ENCODE measurements at regions not wholly inside any gene's neighbourhood (a gene's known extent, or its start where the extent isn't known, plus 50 kb on each side); places are given as distances from the start of the nearest gene placed in this dataset.

DNA sequence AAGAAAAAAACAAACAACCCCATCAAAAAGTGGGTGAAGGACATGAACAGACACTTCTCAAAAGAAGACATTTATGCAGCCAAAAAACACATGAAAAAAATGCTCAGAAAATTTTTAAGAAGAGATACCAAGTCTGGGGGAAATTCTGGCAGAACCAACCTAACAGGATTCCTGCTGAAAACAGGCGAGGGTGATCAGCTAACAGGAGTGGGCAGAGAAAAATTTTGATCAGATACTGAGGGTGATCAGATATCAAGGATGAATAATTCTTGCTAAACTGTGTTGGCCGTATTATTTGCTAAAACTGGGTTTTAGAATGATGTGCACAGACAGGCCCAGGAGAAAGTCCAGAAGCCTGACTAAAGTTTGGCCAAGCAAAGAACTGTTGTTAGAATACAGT is 557.3 kb downstream of the CD109 start:
- Histone ChIP-seq H3K4me3 (replicated peaks in 1 of 3; ENCODE audit: insufficient read depth in 1 of 3, low read depth in 2 of 3, low read length in 3 of 3) (no peak overlapping the region), H3K9me3 (ENCODE audit: low read length) (no peaks in the 10 kb centered on the region), H4K20me1 (ENCODE audit: insufficient read depth, low read length) (no peaks in the 10 kb centered on the region), H3K36me3 (replicated peaks in 1 of 2; ENCODE audit: control insufficient read depth in 1 of 2, insufficient read depth in 2 of 2, low read length in 2 of 2) (no peaks in the 10 kb centered on the region), H3K79me2 (ENCODE audit: insufficient read depth, low read length) (no peaks in the 10 kb centered on the region), H3K4me2 (ENCODE audit: low read depth, low read length) (no peak overlapping the region), H3K9ac (ENCODE audit: insufficient read depth, low read depth, low read length) (no peak overlapping the region), H3K27ac (ENCODE audit: extremely low read length, insufficient read depth, low read length) (no peak overlapping the region), H3K27me3 (ENCODE audit: control insufficient read depth in 1 of 2, insufficient read depth in 2 of 2, low read length in 2 of 2) (no peaks in the 10 kb centered on the region), H3K4me1 (ENCODE audit: insufficient read depth, low read length) (peaks cover 19% of the 10 kb centered on the region), H2AFZ (ENCODE audit: low read length) (no peak overlapping the region)
- POLR2A ChIA-PET: no interaction called here
- TF ChIP-seq SMARCE1 (IDR thresholded peaks at IDR 0.05; ENCODE audit: borderline replicate concordance) (no peak), NCOR1 (IDR thresholded peaks at IDR 0.05; ENCODE audit: borderline replicate concordance, low read length) (no peak), ZNF367 (CRISPR knock-in tag; IDR thresholded peaks at IDR 0.05; ENCODE audit: borderline replicate concordance) (no peak), ZNF460 (CRISPR knock-in tag; IDR thresholded peaks at IDR 0.05; ENCODE audit: borderline replicate concordance) (no peak), ZNF24 (IDR thresholded peaks at IDR 0.05) (no peak), ZNF629 (CRISPR knock-in tag; conservative IDR thresholded peaks at IDR 0.05) (no peak)
- CTCF ChIA-PET (ENCODE audit: low intra/inter-chr PET ratio, low total read pairs): no interaction called here
- ATAC-seq (no peak), FAIRE-seq (no peak), DNase-seq (ENCODE audit: low spot score) (no peak)
- BruUV-seq (replicated peaks): no TSS peak
- in situ Hi-C loops (cut with HindIII; ENCODE audit: extremely low pct_ligation_motif_present, low pct_unique_long_range_greater_than_20kb): no loop called here
- intact Hi-C loops (cut with micrococcal nuclease; ENCODE audit: unreplicated experiment): no loop called here
- WGBS (ENCODE audit: low lambda C conversion rate): 0% methylated on average over 1 of the region's 2 CpGs

DNA sequence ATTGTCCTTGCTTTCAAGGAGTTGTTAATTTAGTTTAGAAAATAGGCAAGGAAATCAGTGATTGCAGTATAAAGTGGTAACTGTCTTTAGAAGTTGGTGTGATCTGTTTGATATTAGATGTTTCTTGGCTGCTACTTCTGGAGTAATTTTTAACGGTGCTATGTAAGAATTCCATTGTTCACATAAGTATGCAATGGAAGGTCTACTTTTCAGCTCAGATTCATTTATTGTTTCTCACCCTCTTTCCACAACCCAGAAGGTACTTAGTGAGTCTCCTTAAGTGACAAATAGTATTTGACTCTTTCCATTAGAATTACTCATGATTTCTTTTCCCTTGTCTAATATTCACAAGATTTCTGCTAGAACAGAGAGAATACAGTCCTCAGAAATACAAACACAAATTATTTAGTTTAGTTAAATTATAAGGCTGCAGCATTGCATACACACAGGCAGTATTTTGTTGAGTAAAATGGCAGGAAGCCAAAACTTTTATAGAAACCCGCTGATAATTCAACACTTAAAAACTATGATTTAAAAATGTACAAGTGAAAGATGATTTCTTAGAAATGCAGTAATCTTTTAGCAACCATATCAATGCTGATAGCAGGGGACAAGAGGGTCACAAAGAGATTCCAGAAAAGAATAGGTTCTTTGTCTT is 554.3 kb downstream of the CD109 start:
- no TSS peak for BruUV-seq (replicated peaks)
- POLR2A ChIA-PET: no interaction called here

More for the DNA sequence above, 554.3 kb downstream of the CD109 start:
- no peak for FAIRE-seq
- CTCF ChIA-PET (ENCODE audit: low intra/inter-chr PET ratio, low total read pairs): no interaction called here
- TF ChIP-seq ZBTB1 (CRISPR knock-in tag; IDR thresholded peaks at IDR 0.05; ENCODE audit: borderline replicate concordance): no peak
- TF ChIP-seq, protein P1, sequence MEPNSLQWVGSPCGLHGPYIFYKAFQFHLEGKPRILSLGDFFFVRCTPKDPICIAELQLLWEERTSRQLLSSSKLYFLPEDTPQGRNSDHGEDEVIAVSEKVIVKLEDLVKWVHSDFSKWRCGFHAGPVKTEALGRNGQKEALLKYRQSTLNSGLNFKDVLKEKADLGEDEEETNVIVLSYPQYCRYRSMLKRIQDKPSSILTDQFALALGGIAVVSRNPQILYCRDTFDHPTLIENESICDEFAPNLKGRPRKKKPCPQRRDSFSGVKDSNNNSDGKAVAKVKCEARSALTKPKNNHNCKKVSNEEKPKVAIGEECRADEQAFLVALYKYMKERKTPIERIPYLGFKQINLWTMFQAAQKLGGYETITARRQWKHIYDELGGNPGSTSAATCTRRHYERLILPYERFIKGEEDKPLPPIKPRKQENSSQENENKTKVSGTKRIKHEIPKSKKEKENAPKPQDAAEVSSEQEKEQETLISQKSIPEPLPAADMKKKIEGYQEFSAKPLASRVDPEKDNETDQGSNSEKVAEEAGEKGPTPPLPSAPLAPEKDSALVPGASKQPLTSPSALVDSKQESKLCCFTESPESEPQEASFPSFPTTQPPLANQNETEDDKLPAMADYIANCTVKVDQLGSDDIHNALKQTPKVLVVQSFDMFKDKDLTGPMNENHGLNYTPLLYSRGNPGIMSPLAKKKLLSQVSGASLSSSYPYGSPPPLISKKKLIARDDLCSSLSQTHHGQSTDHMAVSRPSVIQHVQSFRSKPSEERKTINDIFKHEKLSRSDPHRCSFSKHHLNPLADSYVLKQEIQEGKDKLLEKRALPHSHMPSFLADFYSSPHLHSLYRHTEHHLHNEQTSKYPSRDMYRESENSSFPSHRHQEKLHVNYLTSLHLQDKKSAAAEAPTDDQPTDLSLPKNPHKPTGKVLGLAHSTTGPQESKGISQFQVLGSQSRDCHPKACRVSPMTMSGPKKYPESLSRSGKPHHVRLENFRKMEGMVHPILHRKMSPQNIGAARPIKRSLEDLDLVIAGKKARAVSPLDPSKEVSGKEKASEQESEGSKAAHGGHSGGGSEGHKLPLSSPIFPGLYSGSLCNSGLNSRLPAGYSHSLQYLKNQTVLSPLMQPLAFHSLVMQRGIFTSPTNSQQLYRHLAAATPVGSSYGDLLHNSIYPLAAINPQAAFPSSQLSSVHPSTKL (CRISPR knock-in tag; IDR thresholded peaks at IDR 0.05): no peak
- TF ChIP-seq, protein P2, sequence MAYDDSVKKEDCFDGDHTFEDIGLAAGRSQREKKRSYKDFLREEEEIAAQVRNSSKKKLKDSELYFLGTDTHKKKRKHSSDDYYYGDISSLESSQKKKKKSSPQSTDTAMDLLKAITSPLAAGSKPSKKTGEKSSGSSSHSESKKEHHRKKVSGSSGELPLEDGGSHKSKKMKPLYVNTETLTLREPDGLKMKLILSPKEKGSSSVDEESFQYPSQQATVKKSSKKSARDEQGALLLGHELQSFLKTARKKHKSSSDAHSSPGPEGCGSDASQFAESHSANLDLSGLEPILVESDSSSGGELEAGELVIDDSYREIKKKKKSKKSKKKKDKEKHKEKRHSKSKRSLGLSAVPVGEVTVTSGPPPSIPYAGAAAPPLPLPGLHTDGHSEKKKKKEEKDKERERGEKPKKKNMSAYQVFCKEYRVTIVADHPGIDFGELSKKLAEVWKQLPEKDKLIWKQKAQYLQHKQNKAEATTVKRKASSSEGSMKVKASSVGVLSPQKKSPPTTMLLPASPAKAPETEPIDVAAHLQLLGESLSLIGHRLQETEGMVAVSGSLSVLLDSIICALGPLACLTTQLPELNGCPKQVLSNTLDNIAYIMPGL (CRISPR knock-in tag; IDR thresholded peaks at IDR 0.05; ENCODE audit: borderline replicate concordance in 1 of 2, low read depth in 1 of 2): no peak
- 0% methylated on average over 2 of the region's 2 CpGs for WGBS (ENCODE audit: low lambda C conversion rate)
- H3K4me3 ChIP-seq (replicated peaks in 1 of 3; ENCODE audit: insufficient read depth in 1 of 3, low read depth in 2 of 3, low read length in 3 of 3): no peak overlapping the region; a peak in 1 of 6 replicates
- H3K4me2 ChIP-seq (ENCODE audit: low read depth, low read length): 0 out of 2 replicates have a peak overlapping the region, but pooled peaks have one; percentile 24
- H2AFZ ChIP-seq (ENCODE audit: low read length): no peak overlapping the region
- DNase-seq (ENCODE audit: low spot score): no peak
- H3K27me3 ChIP-seq (ENCODE audit: control insufficient read depth in 1 of 2, insufficient read depth in 2 of 2, low read length in 2 of 2): no peaks in the 10 kb centered on the region
- no peaks in the 10 kb centered on the region for H3K79me2 ChIP-seq (ENCODE audit: insufficient read depth, low read length)
- no peaks in the 10 kb centered on the region for H3K36me3 ChIP-seq (replicated peaks in 1 of 2; ENCODE audit: control insufficient read depth in 1 of 2, insufficient read depth in 2 of 2, low read length in 2 of 2)
- in situ Hi-C loops (cut with HindIII; ENCODE audit: extremely low pct_ligation_motif_present, low pct_unique_long_range_greater_than_20kb) (no loop called here), intact Hi-C loops (cut with micrococcal nuclease; ENCODE audit: unreplicated experiment) (no loop called here)
- no peak overlapping the region for H3K9ac ChIP-seq (ENCODE audit: insufficient read depth, low read depth, low read length)
- no peak overlapping the region for H3K27ac ChIP-seq (ENCODE audit: extremely low read length, insufficient read depth, low read length)
- H4K20me1 ChIP-seq (ENCODE audit: insufficient read depth, low read length): no peaks in the 10 kb centered on the region
- H3K4me1 ChIP-seq (ENCODE audit: insufficient read depth, low read length): peaks cover 19% of the 10 kb centered on the region
- ATAC-seq: no peak
- no peaks in the 10 kb centered on the region for H3K9me3 ChIP-seq (ENCODE audit: low read length)

Measured in HepG2 (cell line).